HG03159 (cell line): ENCODE measurements at regions not wholly inside any gene's neighbourhood (a gene's known extent, or its start where the extent isn't known, plus 50 kb on each side); places are given as distances from the start of the nearest gene placed in this dataset.
"Not testable (repeated sequence)": the region's sequence is repeated elsewhere in the genome, so short reads cannot be mapped to it uniquely, and the experiment has no call there.

ENCODE experiments used
- ATAC-seq: cut with Tn5 transposase; IDR thresholded peaks from one replicate; pipeline ENCODE4 v1.9.1; 2021; ENCODE audit warnings: mild to moderate bottlenecking, moderate library complexity; ENCODE audit not compliant: unreplicated experiment

DNA sequence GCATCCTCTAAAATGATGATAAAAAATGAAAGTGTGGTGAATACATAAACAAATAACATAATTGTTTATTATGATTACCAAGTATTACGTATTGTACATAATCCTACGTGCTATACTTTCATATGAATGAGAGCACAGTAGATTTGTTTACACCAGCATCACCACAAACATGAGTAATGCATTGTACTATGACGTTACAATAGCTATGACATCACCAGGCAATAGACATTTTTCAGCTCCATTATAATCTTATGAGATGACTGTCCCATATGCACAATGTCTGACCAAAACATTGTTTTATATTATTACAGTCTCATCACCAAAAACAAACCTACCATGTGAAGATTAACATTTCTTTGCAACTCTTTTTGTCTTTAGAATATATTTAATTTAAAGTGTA lies 225.7 kb upstream of the TENT5A start:
- ATAC-seq: no peak

DNA sequence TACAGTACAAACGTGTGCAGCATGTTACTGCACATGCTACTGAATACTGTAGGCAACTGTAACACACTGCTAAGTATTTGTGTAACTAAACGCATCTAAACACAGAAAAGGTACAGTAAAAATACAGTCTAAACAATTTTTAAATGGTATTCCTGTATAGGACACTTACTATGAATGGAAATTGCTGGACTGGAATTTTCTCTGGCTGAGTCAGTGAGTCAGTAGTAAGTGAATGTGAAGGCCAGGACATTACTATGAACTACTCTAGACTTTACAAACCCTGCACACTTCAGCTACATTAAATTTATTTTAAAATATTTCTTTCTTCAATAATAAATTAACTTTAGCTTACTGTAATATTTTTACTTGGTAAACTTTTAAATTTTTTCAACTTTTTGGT lies 225.0 kb upstream of the TENT5A start:
- ATAC-seq: no peak

DNA sequence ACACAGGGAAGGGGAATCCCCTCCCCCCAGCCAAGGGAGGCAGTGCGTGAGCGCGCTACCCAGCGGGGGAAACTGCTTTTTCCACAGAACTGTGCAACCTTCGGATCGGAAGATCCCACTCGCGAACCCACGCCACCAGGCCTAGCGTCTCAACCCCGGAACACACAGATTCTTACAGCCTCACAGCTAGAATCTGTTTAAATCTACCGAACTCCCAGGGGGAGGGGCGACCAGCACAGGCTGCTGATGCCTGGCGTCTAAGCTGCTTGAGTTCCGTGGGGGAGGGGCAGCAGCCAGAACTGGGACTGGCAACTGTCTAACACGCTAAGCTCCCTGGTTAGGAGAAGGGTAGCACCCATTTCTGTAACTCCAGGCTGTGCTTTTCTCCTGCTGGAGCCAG lies 217.3 kb upstream of the TENT5A start:
- ATAC-seq: no peak

DNA sequence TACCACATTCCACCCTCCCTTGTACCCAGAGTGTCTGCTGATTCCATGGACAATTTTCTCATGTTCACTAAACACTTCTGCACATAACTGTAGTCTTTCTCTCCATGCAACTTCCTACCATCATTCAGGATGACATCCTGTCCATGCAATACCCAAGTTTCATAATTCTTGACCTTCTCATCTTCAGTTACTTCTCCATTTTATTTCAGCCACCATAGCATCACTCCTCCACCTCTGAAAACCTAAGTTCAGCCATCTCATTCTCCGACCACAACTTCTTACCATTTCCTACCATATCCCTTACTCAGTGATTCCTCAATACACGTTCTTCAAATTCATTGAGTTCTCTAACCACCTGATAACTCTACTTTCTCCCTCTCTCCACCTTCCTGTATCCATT lies 216.5 kb upstream of the TENT5A start:
- ATAC-seq: no peak

DNA sequence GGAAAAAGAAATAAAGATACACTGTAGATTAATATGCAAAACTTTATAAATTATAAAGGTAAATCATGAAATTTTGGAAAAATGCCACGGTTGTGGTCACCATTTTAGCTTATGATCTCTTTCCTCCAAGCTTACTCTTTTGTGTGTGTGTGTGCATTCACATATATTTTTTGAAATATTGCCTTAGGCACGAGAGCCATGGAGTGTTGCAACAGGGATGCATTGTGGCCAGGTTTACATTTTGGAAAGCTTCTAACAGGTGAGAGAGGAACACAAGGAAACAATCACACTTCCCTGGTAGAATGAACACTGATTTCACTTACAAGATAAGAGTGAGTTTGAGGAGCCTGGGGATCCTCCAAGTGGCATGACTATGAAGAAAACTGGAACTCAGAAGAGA lies 214.5 kb upstream of the TENT5A start:
- ATAC-seq: no peak

DNA sequence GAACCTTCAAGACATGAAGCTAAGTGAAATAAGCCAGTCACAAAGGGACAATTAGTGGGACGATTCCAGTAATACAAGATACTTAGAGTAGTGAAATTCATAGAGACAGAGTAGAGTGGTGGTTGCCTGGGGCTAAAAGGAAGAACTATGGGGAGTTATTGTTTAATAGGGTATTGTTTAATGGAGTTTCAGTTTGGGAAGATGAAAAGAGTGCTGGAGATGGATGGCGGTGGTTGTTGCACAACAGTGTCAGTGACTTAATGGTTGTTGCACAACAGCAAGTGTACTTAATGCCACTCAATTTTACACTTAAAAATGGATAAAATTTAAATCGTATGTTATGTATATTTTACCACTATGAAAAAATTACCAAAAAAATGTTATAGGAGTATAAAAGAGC lies 209.7 kb upstream of the TENT5A start:
- ATAC-seq: no peak

DNA sequence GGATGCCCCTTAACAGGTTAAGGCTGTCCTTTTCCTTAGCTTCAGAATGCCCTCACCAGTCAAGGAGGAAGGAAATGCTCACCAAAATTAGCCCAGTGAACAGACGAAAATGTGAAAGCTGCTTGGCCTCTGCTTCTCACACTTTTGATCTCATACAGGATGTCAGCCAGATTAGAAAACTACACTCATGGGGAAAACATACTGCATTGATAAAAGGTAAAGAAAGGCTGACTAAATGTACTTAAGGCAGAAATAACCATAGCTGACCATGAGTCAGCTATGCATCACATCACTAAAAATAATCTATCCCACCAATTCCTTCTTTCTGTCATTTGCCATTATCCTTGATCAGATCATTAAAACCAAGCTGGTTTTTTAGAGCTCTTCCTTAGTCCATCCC lies 198.4 kb upstream of the TENT5A start:
- no peak for ATAC-seq

DNA sequence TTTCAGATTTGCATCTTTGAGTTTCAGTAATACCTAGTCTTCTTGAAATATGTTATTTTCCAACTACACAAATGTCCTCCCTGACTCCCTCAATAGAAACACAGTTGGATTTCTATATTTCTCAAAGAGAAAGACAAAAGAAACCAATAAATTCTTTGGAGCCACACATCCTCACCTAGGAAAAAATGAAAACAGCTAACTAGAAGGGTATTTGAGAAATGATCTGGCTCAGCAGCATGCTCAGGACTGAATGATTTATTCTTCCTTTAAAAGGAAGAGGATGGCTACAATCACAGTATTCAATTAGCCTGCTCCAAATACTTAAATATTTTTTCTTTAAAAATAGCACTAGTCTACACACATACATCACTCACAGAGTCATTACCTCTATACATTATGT lies 196.4 kb upstream of the TENT5A start:
- no peak for ATAC-seq

DNA sequence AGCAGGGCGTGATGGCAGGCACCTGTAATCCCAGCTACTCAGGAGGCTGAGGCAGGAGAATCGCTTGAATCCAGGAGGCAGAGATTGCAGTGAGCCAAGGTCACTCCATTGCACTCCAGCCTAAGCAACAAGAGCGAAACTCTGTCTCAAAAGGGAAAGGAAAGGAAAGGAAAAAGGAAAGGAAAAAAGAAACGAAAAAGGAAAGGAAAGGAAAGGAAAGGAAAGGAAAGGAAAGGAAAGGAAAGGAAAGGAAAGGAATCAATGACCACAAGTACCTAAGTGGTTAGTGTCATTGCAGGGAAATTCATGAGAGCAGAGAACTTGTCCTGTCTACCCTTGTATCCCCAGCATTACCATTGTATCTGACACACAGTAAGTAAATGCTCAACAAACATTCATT lies 195.7 kb upstream of the TENT5A start:
- ATAC-seq: not testable (repeated sequence)

DNA sequence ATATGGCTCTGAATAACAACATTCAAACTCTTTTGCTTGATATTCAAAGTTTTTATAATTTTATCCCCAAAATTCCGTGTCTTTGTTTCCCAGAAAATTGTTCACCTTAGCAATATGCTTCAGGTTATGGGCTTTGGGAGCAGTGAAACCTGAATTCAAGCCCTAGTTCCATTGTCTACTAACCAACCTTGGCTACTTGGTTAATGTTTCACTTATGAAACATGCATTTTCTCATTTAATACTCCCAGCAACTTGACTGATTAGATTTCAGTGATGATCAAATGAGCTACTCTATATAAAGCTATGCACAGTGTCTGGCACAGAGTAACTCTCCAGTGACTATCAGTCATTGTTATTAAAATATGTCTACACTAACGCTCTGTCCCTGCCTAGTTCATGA lies 192.2 kb upstream of the TENT5A start:
- ATAC-seq: no peak

DNA sequence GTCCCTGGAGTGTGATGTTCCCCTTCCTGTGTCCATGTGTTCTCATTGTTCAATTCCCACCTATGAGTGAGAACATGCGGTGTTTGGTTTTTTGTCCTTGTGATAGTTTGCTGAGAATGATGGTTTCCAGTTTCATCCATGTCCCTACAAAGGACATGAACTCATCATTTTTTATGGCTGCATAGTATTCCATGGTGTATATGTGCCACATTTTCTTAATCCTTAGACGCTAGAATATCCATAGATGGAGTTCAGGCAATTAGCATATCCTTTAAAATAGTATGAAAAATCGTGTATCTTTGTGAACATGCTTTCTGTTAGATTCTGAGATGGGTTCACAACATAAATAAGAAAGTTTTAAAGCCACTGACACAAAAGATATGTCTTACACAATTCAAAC lies 190.4 kb upstream of the TENT5A start:
- ATAC-seq: not testable (repeated sequence)

DNA sequence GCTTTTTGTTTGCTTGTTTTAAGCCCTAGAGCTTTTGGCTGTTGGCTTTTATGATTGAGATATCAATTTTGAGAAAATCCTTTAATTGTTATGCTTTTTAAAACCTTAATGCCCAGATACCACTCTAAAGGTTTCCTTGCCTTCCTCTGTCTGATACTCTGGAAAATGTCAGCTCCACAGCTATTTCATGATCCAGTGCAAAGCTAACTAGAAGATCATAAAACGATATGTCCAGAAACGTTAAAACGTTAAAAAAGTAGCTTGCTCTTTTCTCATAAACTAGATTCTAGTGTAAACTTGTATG lies 189.5 kb upstream of the TENT5A start:
- no peak for ATAC-seq

DNA sequence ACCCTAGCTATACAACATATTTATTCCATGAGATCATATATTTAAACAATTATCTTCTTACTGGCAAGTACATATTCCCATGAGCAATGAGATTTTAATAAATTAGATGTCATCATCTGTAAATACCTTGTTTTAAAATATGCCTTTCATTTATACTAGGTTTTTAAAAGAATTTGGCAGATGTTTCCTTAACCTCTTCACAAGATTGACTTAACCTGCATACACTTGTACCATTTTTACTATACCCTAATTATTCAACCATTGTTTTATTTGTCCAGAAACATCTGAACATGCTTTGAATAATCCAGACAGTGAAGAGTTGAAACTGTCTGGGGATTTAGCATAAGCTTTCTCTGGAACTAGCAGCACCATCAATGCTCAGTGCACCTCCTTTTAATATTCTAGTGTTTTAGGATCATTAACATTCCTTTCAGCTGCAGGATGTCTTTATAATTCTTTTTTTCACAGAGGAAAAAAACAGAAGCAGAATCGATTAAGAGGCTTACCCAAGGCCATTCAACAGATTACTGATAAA lies 188.0 kb upstream of the TENT5A start:
- ATAC-seq: no peak

DNA sequence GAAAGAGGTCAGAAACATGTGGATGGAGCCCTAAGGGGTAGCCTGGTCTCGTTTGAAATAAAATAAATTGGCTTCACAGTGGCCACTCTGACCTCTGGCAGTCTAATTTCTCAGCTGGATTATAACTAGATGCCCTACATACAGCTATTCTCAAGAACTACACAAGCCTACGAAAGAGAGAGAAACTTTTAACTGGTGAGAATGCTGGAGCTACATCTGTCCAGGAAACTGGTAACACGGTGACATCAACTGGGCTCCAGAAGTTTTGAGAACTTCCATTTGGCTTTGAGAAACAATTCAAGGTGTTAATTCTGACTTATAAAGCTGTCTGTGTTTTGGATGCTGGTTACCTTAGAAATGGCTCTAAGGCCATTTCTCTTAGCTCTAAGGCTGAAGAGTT lies 187.3 kb upstream of the TENT5A start:
- no peak for ATAC-seq

DNA sequence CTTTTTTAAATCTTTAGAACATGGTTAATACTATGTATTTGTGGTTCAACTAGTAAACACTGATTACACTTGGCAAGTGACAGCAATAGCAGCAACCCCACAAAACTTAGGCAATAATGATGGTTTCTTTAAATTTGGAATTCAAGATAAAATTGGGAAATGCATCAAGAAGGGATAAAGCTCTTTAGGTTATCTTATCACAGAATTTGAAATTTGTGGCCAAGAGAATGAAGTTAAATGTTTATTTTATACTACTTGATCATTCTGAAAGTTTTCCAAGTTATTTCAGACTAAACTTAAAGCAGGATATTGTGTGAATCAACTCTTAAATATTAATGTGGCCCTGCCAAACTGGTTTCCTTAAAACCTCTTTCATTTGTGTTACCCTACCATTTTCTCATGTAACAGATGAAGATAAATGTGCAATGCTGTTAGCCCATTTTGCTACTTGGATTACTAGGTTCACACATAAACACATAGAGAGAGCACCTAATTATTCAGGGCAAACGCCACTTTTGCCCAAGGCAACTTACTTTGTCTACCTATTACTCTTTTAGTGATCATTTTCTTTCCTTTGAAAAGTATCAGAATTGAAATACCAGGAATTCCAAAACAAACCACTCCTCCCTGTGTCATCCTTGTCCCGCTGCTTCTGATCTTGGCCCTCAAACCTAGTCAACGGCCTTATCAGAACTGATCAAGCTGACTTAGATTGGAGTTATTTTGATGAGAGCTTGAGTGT lies 186.7 kb upstream of the TENT5A start:
- no peak for ATAC-seq

DNA sequence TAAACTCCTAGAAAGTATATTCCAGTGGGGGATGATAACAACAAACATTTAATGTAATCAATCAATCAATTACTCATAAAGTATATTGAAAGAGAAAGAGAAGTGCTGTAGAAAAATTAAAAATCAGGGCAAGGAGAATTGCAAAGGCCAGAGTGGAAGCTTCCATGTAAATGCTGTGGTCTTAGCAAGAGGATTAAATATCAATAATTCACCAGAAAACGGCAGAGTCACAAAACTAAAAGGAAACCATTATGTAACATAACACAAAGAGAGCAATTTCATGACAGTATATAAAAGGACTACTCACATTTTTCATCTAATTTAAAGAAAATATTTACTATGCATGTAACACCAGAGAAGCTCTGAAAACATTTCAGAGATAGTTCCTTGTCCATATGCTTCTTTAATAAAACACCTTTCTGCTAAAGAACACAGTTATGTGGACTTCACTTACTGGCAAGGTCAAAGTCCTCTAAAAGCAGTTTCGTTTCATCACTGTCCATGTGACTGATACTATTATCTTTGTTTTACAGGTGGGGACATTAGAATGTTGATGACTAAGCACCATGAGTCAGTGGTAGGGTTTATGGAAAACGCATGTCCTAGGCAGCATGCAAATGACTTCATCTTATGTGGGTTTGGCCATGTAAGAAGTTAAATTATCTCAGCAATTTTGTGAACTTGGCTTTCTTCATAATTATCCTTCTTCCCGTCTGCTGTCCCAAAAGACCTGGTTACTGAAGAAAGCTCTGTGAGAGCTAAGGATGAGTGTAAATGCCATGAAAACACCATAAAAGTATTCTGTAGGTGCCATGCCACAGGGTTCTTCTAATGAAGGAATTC lies 185.8 kb upstream of the TENT5A start:
- peak; percentile 92 for ATAC-seq

DNA sequence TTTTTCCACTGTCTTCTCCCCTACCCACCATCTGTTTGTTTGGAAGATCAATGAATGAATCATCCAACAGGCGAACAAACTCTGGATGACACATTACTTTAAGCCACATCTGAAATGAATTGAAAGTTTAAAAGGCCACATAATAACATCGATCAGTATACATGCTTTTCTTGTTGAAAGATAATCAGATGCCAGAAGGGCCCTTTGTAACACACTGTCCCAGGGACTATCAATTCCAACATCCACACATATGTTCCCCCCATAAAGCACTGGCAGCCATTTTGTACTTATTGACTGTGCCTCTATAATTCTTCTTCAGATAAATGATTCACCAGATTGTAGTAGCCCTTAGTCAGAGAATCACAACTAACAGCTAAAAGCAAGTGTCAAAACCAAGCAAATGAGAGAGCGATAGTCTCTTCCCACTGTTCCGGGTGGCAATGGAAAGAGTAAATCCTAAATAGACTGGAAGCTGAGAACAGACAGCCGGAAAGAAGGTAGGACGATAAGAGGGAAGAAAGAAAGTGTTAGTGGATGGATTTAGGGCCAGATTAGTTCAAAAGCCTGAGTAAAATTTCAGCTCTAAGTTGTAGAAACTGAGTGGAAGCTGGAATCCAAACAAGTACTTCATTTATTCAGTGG lies 184.9 kb upstream of the TENT5A start:
- ATAC-seq: no peak

DNA sequence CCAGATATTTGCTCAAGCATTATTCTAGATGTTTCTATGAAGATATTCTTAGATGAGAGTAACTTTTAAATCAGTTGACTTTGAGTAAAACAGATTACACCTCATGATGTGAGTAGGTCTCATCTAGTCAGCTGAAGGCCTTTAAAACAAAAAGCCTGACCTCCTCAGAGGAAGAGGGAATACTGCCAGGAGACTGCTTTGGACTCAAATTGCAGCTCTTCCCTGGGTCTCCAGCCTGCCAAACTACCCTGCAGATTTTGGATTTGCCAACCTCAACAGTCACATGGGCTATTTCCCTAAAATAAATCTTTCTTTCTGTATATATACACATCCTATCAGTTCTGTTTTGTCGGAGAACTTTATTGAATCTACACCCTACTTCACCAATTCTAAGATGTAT lies 182.5 kb upstream of the TENT5A start:
- no peak for ATAC-seq

DNA sequence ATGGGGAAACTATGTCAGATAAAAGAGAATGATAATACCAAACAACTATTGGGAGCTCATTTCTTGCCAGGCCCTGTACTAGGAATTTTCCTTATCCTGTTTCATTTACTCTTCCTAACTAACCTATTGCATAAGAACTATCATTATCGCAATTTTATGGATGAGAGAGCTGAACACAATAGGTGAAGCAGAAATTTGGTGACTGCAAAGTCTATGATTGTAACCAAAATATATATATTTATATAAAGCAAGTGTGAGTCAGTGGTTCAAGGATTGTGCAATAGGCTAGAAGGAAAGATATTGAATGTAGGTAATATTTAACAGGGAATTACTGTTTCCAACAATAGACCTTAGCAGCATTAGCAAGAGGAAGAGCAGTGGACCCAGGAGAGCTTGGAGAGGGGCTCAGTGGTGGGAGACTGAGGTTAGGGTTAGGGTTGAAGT lies 181.1 kb upstream of the TENT5A start:
- no peak for ATAC-seq

DNA sequence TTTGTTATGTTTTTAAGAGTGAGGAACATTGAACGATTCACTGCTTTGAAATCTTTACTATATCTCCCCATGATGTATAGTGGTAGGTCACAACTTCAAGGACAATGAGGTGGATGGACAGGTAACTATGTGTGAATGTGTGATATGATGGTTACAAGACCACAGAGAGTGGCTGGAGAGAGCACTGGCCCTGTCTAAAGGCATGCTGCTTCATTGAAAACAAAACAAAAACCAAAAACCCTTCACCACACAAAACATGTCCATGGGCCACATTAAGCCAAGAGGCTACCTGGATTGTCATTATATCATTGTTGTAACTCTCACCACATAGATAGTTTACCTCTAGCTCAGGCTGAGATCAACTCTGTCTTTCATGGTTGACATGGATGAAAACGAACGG lies 180.6 kb upstream of the TENT5A start:
- no peak for ATAC-seq

DNA sequence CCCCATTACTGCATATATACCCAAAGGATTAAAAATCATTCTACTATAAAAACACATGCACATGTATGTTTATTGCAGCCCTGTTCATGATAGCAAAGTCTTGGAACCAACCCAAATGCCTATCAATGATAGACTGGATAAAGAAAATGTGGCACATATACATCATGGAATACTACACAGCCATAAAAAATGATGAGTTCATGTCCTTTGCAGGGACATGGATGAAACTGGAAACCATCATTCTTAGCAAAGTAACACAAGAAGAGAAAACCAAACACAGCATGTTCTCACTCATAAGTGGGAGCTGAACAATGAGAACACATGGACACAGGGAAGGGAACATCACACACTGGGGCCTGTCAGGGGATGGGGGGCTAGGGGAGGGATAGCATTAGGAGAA lies 180.0 kb upstream of the TENT5A start:
- not testable (repeated sequence) for ATAC-seq

DNA sequence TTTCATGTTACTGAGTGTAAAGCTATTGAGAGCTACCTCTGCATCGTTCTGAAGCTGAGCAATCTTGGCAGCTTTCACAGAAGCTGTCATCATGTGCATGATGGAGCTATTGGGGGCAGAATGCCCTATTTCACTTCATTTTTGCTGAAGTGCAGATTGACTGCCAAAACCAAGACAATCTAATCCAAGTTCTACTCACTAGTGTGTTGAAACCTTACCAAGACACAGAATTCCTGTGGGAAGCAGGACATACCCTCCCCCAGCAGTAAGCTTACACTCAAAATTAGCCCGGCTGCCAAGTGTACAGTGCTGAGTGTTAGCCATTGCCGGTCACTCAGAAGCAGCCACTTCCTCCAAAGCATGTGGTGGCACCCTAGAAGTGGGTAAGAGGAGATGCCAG lies 177.3 kb upstream of the TENT5A start:
- ATAC-seq: no peak
